ENCODE measurements at regions not wholly inside any gene's neighbourhood (a gene's known extent, or its start where the extent isn't known, plus 50 kb on each side); places are given as distances from the start of the nearest gene placed in this dataset.

DNA sequence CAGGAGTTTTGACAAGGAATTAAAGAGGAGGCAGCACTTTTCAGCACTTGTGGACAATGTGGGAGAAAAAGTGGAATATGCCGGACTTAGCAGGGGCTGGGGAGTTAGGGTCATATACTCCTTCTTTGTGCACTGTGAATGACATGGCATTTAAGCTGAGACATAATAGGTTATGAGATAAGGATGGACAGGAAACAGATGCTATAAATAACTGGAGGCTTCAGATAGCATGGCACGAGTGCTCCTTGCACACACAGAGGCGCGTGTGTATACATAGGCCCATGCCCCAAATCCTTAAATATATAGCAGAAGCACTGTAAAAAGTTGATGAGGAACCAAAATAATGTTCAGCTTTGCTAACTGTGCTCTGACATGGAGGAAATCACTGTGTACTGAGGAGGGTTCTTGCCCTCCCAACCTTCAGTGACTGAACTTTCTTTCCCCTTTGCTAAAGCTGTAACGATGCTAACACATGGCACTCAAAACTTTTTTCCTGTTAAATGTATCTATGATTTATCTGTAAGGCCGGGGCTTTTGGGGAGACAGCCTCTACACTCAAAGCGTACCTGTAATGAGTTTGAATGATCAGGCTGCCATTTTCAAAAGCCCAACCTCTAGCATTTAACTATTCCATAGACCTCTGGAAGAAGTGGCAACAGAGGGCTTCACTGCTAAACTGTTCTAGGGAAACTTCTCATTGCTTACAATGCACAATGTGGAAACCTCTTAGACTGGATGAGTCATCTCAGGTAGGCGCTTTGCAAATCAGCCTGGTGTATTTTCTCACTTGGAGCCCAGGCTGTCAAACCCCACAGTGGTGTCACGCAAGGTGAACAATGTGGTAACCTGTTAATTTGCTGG, 784.6 kb downstream of the NR2F2 start:
- Histone ChIP-seq H3K4me1 (replicated peaks in 1 of 2) (no peaks in the 10 kb centered on the region), H3K27me3 (no peaks in the 10 kb centered on the region), H3K27ac (no peak overlapping the region), H3K9me3 (replicated peaks in 1 of 3) (no peaks in the 10 kb centered on the region), H3K36me3 (replicated peaks in 1 of 2) (no peaks in the 10 kb centered on the region), H3K4me3 (no peak overlapping the region)
- TF ChIP-seq CTCF (IDR thresholded peaks at IDR 0.05) (no peak), POLR2A (IDR thresholded peaks at IDR 0.05) (no peak)
- no peak for DNase-seq
- intact Hi-C loops (cut with DNase I): loop anchor here in 1 of 2 donors (10.0 kb wide), 1 partner anchor 60 kb away; no protein-coding TSS in a partner anchor
- 70 to 72% (median 71%) methylated on average over 9 of the region's 9 CpGs for WGBS, 4 donors

DNA sequence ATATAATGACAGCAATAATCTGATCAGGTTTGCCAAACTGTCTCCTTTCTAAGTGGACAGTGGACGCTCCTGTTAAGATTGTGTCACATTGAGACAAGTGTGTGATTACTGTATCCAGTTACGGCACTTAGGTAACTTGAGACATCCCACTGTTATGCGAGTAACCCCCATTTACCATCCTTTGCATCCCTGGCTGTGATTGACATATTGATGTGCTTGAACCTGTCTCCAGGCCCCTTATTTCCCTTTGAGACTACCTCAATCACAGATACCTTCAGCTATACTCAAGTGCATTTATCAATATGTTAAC, 785.2 kb downstream of the NR2F2 start:
- intact Hi-C loops (cut with DNase I): loop anchor here in 1 of 2 donors (10.0 kb wide), 1 partner anchor 59 kb away; no protein-coding TSS in a partner anchor
- no peak for TF ChIP-seq CTCF (IDR thresholded peaks at IDR 0.05)
- no peak for TF ChIP-seq POLR2A (IDR thresholded peaks at IDR 0.05)
- H3K4me3 ChIP-seq: no peak overlapping the region
- H3K4me1 ChIP-seq (replicated peaks in 1 of 2): no peaks in the 10 kb centered on the region
- no peak overlapping the region for H3K27ac ChIP-seq
- H3K36me3 ChIP-seq (replicated peaks in 1 of 2): no peaks in the 10 kb centered on the region
- no peaks in the 10 kb centered on the region for H3K27me3 ChIP-seq
- DNase-seq: no peak
- WGBS, 4 donors: 86 to 93% (median 90%) methylated on average over 3 of the region's 3 CpGs
- H3K9me3 ChIP-seq (replicated peaks in 1 of 3): no peaks in the 10 kb centered on the region

- H3K9me3 ChIP-seq (replicated peaks in 1 of 3): peaks cover 0 to 8% (median 0%) of the 10 kb centered on the region in 3 donors
- H3K36me3 ChIP-seq (replicated peaks in 1 of 2): no peaks in the 10 kb centered on the region
- intact Hi-C loops (cut with DNase I): no loop called here
- DNase-seq: no peak
- 87 to 93% (median 90%) methylated on average over 4 of the region's 4 CpGs for WGBS, 4 donors
- TF ChIP-seq POLR2A (IDR thresholded peaks at IDR 0.05) (no peak), CTCF (IDR thresholded peaks at IDR 0.05) (no peak)
- H3K27ac ChIP-seq: no peak overlapping the region
- H3K4me3 ChIP-seq: no peak overlapping the region
- no peaks in the 10 kb centered on the region for H3K27me3 ChIP-seq
- H3K4me1 ChIP-seq (replicated peaks in 1 of 2): no peaks in the 10 kb centered on the region
Measured at GRCh38 chr15:97124790-97125189, 794.3 kb downstream of the NR2F2 start.

DNA sequence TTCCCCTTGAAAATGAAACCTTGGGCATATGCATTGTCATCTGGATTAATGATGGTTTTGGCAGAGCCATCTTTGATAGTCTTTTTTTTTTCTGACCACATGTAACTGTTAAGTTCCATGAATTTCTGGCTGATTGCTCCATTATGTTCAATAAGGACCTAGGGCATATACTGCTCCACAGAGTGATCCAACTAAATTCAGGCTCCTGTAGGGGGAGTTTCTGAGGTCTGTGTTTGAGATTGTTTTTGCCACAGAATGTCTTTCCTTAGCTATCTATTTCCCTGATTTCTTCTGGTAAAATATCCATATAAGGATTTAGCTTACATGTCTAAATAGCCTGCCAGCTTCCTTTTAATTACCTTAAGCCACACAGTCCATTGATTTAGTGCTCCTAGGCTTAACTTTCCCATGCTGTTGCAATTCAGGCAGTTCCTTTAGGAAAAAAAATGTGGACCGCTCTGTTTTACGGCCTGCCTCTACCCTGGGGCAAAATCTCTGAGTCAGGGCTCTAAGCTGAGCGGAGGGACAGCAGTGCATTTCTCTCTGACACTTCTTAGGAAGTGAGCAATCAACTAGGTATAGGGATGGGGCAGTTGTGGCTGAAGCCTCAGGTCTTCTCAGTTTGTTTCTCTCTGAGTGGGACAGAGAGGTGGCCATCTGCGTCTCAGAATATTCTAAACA, 796.2 kb downstream of the NR2F2 start:
- H3K27me3 ChIP-seq: no peaks in the 10 kb centered on the region
- DNase-seq: no peak
- intact Hi-C loops (cut with DNase I): no loop called here
- no peak overlapping the region for H3K27ac ChIP-seq
- H3K36me3 ChIP-seq (replicated peaks in 1 of 2): no peaks in the 10 kb centered on the region
- no peaks in the 10 kb centered on the region for H3K4me1 ChIP-seq (replicated peaks in 1 of 2)
- WGBS, 4 donors: 71 to 89% (median 81%) methylated on average over 4 of the region's 4 CpGs
- peaks cover 0 to 8% (median 0%) of the 10 kb centered on the region in 3 donors for H3K9me3 ChIP-seq (replicated peaks in 1 of 3)
- TF ChIP-seq POLR2A (IDR thresholded peaks at IDR 0.05) (no peak), CTCF (IDR thresholded peaks at IDR 0.05) (no peak)
- H3K4me3 ChIP-seq: no peak overlapping the region
